ENCODE measurements at regions not wholly inside any gene's neighbourhood (a gene's known extent, or its start where the extent isn't known, plus 50 kb on each side); places are given as distances from the start of the nearest gene placed in this dataset.

- TF ChIP-seq CREM (IDR thresholded peaks at IDR 0.05; ENCODE audit: low read depth) (no peak), MLLT1 (IDR thresholded peaks at IDR 0.05) (no peak), REST (IDR thresholded peaks at IDR 0.05; ENCODE audit: borderline replicate concordance) (no peak), REST (CRISPR knock-in tag; IDR thresholded peaks at IDR 0.05; ENCODE audit: low read depth) (no peak), ATF2 (CRISPR knock-in tag; IDR thresholded peaks at IDR 0.05) (no peak), ZBTB1 (CRISPR knock-in tag; IDR thresholded peaks at IDR 0.05; ENCODE audit: borderline replicate concordance, low read depth) (no peak), ATF6 (CRISPR knock-in tag; IDR thresholded peaks at IDR 0.05) (no peak), ZNF449 (CRISPR knock-in tag; IDR thresholded peaks at IDR 0.05) (no peak), CTCF (IDR thresholded peaks at IDR 0.05 in 2 of 3, conservative IDR thresholded peaks at IDR 0.05 in 1 of 3; ENCODE audit: insufficient read depth in 2 of 3, low read depth in 1 of 3, low read length in 3 of 3) (no peak), ARID2 (IDR thresholded peaks at IDR 0.05) (no peak)
These were observed 299.2 kb downstream of the INSIG2 start for GRCh38 chr2:118387509-118387908.

Measured in K562 (cell line).